SU-DHL-6 (cell line): ENCODE measurements at regions not wholly inside any gene's neighbourhood (a gene's known extent, or its start where the extent isn't known, plus 50 kb on each side); places are given as distances from the start of the nearest gene placed in this dataset.
"Not testable (repeated sequence)": the region's sequence is repeated elsewhere in the genome, so short reads cannot be mapped to it uniquely, and the experiment has no call there.

Source experiments
- H2AFZ ChIP-seq: fragments of 200-600 bp; sonication (generic); 2 replicates; pipeline ENCODE4 v1.6.1; 2014; ENCODE audit warnings: low read depth, mild to moderate bottlenecking, moderate library complexity, mixed read lengths, antibody characterized with exemption, low read length; ENCODE audit not compliant: severe bottlenecking
- H3F3A ChIP-seq: fragments of 200-600 bp; shearing (Covaris generic); 2 replicates; pipeline ENCODE4 v1.6.0; 2016; ENCODE audit warnings: antibody characterized with exemption, mild to moderate bottlenecking; ENCODE audit not compliant: insufficient read depth
- H3K27ac ChIP-seq: fragments of 200-600 bp; sonication (generic); 2 replicates; pipeline ENCODE4 v1.5.1; 2016; ENCODE audit warnings: low read depth, mild to moderate bottlenecking, low read length, moderate library complexity, mixed read lengths
- H3K27me3 ChIP-seq: fragments of 200-600 bp; sonication (generic), shearing (Covaris generic); 2 replicates; pipeline ENCODE4 v1.6.0; 2014; ENCODE audit warnings: mild to moderate bottlenecking, low read length
- H3K36me3 ChIP-seq: fragments of 200-600 bp; sonication (generic); 2 replicates; pipeline ENCODE4 v1.6.1; 2014; ENCODE audit warnings: mild to moderate bottlenecking, low read length, mixed read lengths
- H3K4me2 ChIP-seq: fragments of 300-600, 200-600 bp; shearing (Covaris generic), sonication (generic); 2 replicates; pipeline ENCODE4 v1.6.0; 2014; ENCODE audit warnings: low read length, low read depth, mild to moderate bottlenecking; ENCODE audit not compliant: poor library complexity, severe bottlenecking
- H3K4me3 ChIP-seq: fragments of 200-600 bp; sonication (generic); 2 replicates; pipeline ENCODE4 v1.5.1; 2014; ENCODE audit warnings: antibody characterized with exemption, low read length, mild to moderate bottlenecking, mixed read lengths; ENCODE audit not compliant: insufficient read depth, poor library complexity, severe bottlenecking
- H3K79me2 ChIP-seq: fragments of 200-600 bp; sonication (generic); 2 replicates; pipeline ENCODE4 v1.6.1; 2014; ENCODE audit warnings: mild to moderate bottlenecking, low read length, moderate library complexity; ENCODE audit not compliant: insufficient read depth
- H3K9ac ChIP-seq: fragments of 200-600 bp; sonication (generic); 2 replicates; pipeline ENCODE4 v1.7.0; 2014; ENCODE audit warnings: mild to moderate bottlenecking, low read length
- H3K9me2 ChIP-seq: fragments of 200-600 bp; sonication (generic); replicated peaks from 2 replicates; pipeline ENCODE4 v1.6.1; 2014; ENCODE audit warnings: low read length; ENCODE audit not compliant: insufficient read depth
- H3K9me3 ChIP-seq: fragments of 200-600 bp; sonication (generic); 2 replicates; pipeline ENCODE4 v1.6.1; 2014; ENCODE audit warnings: low read length, mixed read lengths; ENCODE audit not compliant: insufficient read depth
- H4K20me1 ChIP-seq: fragments of 200-600 bp; sonication (generic); 2 replicates; pipeline ENCODE4 v1.6.1; 2014; ENCODE audit warnings: low read depth, mild to moderate bottlenecking, antibody characterized with exemption, low read length, moderate library complexity, mixed read lengths
- EZH2phosphoT487 ChIP-seq: fragments of 200-600 bp; sonication (generic), shearing (Covaris generic); conservative IDR thresholded peaks from 2 replicates; pipeline ENCODE4 v1.6.1; 2018; ENCODE audit warnings: mild to moderate bottlenecking, antibody characterized with exemption, low read length, moderate library complexity, mixed read lengths
- TF ChIP-seq, protein P1 (sequence below): fragments of 200-600 bp; sonication (generic); IDR thresholded peaks from one replicate; pipeline ENCODE4 v1.5.1; 2017; ENCODE audit warnings: antibody characterized with exemption, mild to moderate bottlenecking, low read length, moderate library complexity; ENCODE audit not compliant: insufficient read depth, poor library complexity, severe bottlenecking

- Histone ChIP-seq H3K4me2 (no peak overlapping the region), H4K20me1 (no peaks in the 10 kb centered on the region), H3K36me3 (no peaks in the 10 kb centered on the region), H3K79me2 (no peaks in the 10 kb centered on the region), H3K27ac (no peak overlapping the region), H3K9me3 (no peaks in the 10 kb centered on the region), H3K4me3 (no peak overlapping the region), H3K9me2 (no peaks in the 10 kb centered on the region), H2AFZ (no peak overlapping the region), H3K9ac (no peak overlapping the region), H3K27me3 (no peaks in the 10 kb centered on the region), H3F3A (no peaks in the 10 kb centered on the region)
- TF ChIP-seq, protein P1, sequence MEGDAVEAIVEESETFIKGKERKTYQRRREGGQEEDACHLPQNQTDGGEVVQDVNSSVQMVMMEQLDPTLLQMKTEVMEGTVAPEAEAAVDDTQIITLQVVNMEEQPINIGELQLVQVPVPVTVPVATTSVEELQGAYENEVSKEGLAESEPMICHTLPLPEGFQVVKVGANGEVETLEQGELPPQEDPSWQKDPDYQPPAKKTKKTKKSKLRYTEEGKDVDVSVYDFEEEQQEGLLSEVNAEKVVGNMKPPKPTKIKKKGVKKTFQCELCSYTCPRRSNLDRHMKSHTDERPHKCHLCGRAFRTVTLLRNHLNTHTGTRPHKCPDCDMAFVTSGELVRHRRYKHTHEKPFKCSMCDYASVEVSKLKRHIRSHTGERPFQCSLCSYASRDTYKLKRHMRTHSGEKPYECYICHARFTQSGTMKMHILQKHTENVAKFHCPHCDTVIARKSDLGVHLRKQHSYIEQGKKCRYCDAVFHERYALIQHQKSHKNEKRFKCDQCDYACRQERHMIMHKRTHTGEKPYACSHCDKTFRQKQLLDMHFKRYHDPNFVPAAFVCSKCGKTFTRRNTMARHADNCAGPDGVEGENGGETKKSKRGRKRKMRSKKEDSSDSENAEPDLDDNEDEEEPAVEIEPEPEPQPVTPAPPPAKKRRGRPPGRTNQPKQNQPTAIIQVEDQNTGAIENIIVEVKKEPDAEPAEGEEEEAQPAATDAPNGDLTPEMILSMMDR = no peak
- no peak for TF ChIP-seq EZH2phosphoT487
Measured at GRCh38 chr10:55793024-55793423, 568.0 kb downstream of the ZWINT start.

- not testable (repeated sequence) for H4K20me1 ChIP-seq, H3K9ac ChIP-seq, H3K9me2 ChIP-seq, H3K27ac ChIP-seq, H3K79me2 ChIP-seq, H3K27me3 ChIP-seq, H2AFZ ChIP-seq, H3K9me3 ChIP-seq, H3K36me3 ChIP-seq, H3K4me3 ChIP-seq, H3F3A ChIP-seq, H3K4me2 ChIP-seq
Measured at GRCh38 chr10:55790276-55790675, 570.8 kb downstream of the ZWINT start.

- Histone ChIP-seq H3K27me3 (no peaks in the 10 kb centered on the region), H3K79me2 (no peaks in the 10 kb centered on the region), H3K36me3 (no peaks in the 10 kb centered on the region), H3K9ac (no peak overlapping the region), H3K27ac (no peak overlapping the region), H3K9me2 (no peaks in the 10 kb centered on the region; the same call in 1 of the 2 replicates), H3K4me2 (no peak overlapping the region), H3K9me3 (no peaks in the 10 kb centered on the region), H3F3A (no peaks in the 10 kb centered on the region), H2AFZ (no peak overlapping the region), H3K4me3 (no peak overlapping the region), H4K20me1 (no peaks in the 10 kb centered on the region)
- TF ChIP-seq, protein P1 = no peak
- TF ChIP-seq EZH2phosphoT487 = no peak
Measured at GRCh38 chr10:55786461-55787050, 574.5 kb downstream of the ZWINT start.

- Histone ChIP-seq H2AFZ (no peak overlapping the region), H3F3A (no peaks in the 10 kb centered on the region), H3K4me2 (no peak overlapping the region), H3K9ac (no peak overlapping the region), H3K9me2 (no peaks in the 10 kb centered on the region), H3K9me3 (no peaks in the 10 kb centered on the region), H3K27me3 (no peaks in the 10 kb centered on the region), H3K4me3 (no peak overlapping the region), H3K27ac (no peak overlapping the region), H3K36me3 (no peaks in the 10 kb centered on the region), H4K20me1 (no peaks in the 10 kb centered on the region), H3K79me2 (no peaks in the 10 kb centered on the region)
- TF ChIP-seq, protein P1 = no peak
- TF ChIP-seq EZH2phosphoT487 = no peak
Measured at GRCh38 chr10:55782181-55782580, 578.9 kb downstream of the ZWINT start.
